Heart left ventricle (tissue), 13 donors: ENCODE measurements at regions not wholly inside any gene's neighbourhood (a gene's known extent, or its start where the extent isn't known, plus 50 kb on each side); places are given as distances from the start of the nearest gene placed in this dataset.

Source experiments
- POLR2A ChIP-seq, 2 donors: fragments of 450-650 bp; IDR thresholded peaks; one replicate each; pipeline ENCODE4 v1.6.1; 2017; ENCODE audit warnings: antibody characterized with exemption in 2 of 2, mild to moderate bottlenecking in 2 of 2, moderate library complexity in 2 of 2
- TF ChIP-seq, protein P1 (sequence below), 12 donors: fragments of 200-600 bp; sonication (generic) in 4 of 12; IDR thresholded peaks; one replicate each; pipeline versions ENCODE4 v1.5.0 to v1.8.0; 2018 to 2022; ENCODE audit warnings: antibody characterized with exemption in 12 of 12, mild to moderate bottlenecking in 5 of 12
- donor health status: ischemic (EF 13 %, LVEDD 7.1; RV severe dilation, severe dysfunction).
- donor health status: DM: no; HTN: yes; CAD: no.
- donor health status: DM: no; HTN: no; CAD: no.
- donor health status: ischemic (EF 25% LVEDD 6.9; RV normal size, moderate dysfunction).
- donor health status: ischemic (EF 25% LVEDD 5.7; RV mildly dilated, moderate dysfunction).
- donor health status: ischemic (EF 35%, LVEDD 5.7; RV mildly dilated, moderate dysfunction).
- donor health status: nonischemic (EF 11% LVEDD 7.7; RV severe dilation, severe dysfunction).
- donor health status: DM: yes; HTN: yes; CAD: no.
- donor health status: PGD.
- donor health status: ischemic (EF 29% LVEDD 5.4; RV normal size, mild dysfunction).
- donor health status: nonischemic (EF 23%, LVEDD 6.1; RV moderate dilation, normal function).

DNA sequence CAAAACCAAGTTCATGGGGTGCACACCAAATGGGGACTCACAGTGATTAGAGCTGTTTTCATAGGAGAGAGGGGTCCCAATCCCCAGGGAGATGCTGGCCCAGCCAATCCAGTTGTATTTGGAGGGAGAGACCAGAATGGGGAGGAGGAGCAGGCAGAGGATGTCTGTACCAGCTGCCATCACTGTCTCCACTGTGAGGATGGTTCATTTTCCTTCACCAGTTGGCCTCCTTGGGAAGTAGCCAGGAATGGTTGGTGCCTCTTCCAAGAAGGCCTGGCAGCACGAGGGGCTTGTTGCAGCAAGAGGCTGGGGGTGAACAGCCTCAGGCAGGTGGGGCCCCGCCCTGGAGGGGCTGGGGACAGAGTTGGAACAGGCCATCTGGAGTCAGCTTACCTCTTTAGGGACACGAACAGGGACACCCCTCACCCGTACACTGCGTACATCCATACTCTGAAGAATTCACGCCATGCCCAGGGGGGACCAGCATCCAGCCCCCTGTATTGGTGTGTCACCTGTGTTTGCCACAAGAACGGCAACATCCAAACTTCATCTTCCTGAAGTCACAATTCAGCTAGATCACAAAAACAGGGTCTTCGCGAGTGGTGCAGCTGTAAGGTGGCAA, 161.7 kb upstream of the ZNF236 start:
- no peak for TF ChIP-seq POLR2A (IDR thresholded peaks at IDR 0.05)
- TF ChIP-seq, protein P1, sequence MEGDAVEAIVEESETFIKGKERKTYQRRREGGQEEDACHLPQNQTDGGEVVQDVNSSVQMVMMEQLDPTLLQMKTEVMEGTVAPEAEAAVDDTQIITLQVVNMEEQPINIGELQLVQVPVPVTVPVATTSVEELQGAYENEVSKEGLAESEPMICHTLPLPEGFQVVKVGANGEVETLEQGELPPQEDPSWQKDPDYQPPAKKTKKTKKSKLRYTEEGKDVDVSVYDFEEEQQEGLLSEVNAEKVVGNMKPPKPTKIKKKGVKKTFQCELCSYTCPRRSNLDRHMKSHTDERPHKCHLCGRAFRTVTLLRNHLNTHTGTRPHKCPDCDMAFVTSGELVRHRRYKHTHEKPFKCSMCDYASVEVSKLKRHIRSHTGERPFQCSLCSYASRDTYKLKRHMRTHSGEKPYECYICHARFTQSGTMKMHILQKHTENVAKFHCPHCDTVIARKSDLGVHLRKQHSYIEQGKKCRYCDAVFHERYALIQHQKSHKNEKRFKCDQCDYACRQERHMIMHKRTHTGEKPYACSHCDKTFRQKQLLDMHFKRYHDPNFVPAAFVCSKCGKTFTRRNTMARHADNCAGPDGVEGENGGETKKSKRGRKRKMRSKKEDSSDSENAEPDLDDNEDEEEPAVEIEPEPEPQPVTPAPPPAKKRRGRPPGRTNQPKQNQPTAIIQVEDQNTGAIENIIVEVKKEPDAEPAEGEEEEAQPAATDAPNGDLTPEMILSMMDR (IDR thresholded peaks at IDR 0.05), result no peak
